ENCODE measurements at regions not wholly inside any gene's neighbourhood (a gene's known extent, or its start where the extent isn't known, plus 50 kb on each side); places are given as distances from the start of the nearest gene placed in this dataset.

- H3K9me1 ChIP-seq (ENCODE audit: control insufficient read depth, extremely low read depth, insufficient read depth, low read length) = no peaks in the 10 kb centered on the region
- H3K27ac ChIP-seq (ENCODE audit: control insufficient read depth, insufficient read depth, low read length) = no peak overlapping the region
- no peak overlapping the region for H3K4me3 ChIP-seq (ENCODE audit: control insufficient read depth in 2 of 3, extremely low read depth in 1 of 3, insufficient read depth in 2 of 3, low read depth in 1 of 3, low read length in 3 of 3)
- DNase-seq (ENCODE audit: low read depth, low spot score) (no peak), FAIRE-seq (no peak)
- H3K9ac ChIP-seq (ENCODE audit: control insufficient read depth, extremely low read depth, insufficient read depth, low read length) = no peak overlapping the region
- dilution Hi-C loops (cut with MboI; ENCODE audit: extremely low pct_ligation_motif_present, low sequenced_read_pairs) = no loop called here
- H3K27me3 ChIP-seq (ENCODE audit: control insufficient read depth, extremely low read depth, insufficient read depth, low read length) = peaks cover 16% of the 10 kb centered on the region
- H3K9me3 ChIP-seq (ENCODE audit: control insufficient read depth, low read depth, low read length) = no peaks in the 10 kb centered on the region
- H3K36me3 ChIP-seq (ENCODE audit: control insufficient read depth in 2 of 2, extremely low read depth in 1 of 2, insufficient read depth in 2 of 2, low read length in 2 of 2) = no peaks in the 10 kb centered on the region
- H3K4me1 ChIP-seq (ENCODE audit: control insufficient read depth, extremely low read depth, insufficient read depth, low read length) = no peaks in the 10 kb centered on the region
- no peak overlapping the region for H2AFZ ChIP-seq (ENCODE audit: control insufficient read depth, low read length)
- H4K20me1 ChIP-seq (ENCODE audit: control insufficient read depth, extremely low read depth, insufficient read depth, low read length) = no peaks in the 10 kb centered on the region
- no peaks in the 10 kb centered on the region for H3K79me2 ChIP-seq (ENCODE audit: control insufficient read depth, insufficient read depth, low read length)
- TF ChIP-seq CTCF (optimal IDR thresholded peaks at IDR 0.05 in 1 of 3, IDR thresholded peaks at IDR 0.05 in 1 of 3, conservative IDR thresholded peaks at IDR 0.05 in 1 of 3; ENCODE audit: extremely low read depth in 1 of 3, insufficient read depth in 2 of 3, low read length in 3 of 3) (no peak), EZH2 (IDR thresholded peaks at IDR 0.05; ENCODE audit: low read length) (no peak)
- H3K4me2 ChIP-seq (ENCODE audit: control insufficient read depth, extremely low read depth, insufficient read depth, low read depth, low read length) = no peak overlapping the region
These were observed 76.3 kb upstream of the ATP2B2 start for GRCh38 chr3:10581716-10582115.

GRCh38 chr3:10582733-10583132 is 77.3 kb upstream of the ATP2B2 start:
- H3K4me1 ChIP-seq (ENCODE audit: control insufficient read depth, extremely low read depth, insufficient read depth, low read length) = no peaks in the 10 kb centered on the region
- FAIRE-seq (no peak), DNase-seq (ENCODE audit: low read depth, low spot score) (no peak)
- TF ChIP-seq EZH2 (IDR thresholded peaks at IDR 0.05; ENCODE audit: low read length) (no peak), CTCF (optimal IDR thresholded peaks at IDR 0.05 in 1 of 3, IDR thresholded peaks at IDR 0.05 in 1 of 3, conservative IDR thresholded peaks at IDR 0.05 in 1 of 3; ENCODE audit: extremely low read depth in 1 of 3, insufficient read depth in 2 of 3, low read length in 3 of 3) (no peak)
- H4K20me1 ChIP-seq (ENCODE audit: control insufficient read depth, extremely low read depth, insufficient read depth, low read length) = no peaks in the 10 kb centered on the region
- no peak overlapping the region for H2AFZ ChIP-seq (ENCODE audit: control insufficient read depth, low read length)
- H3K79me2 ChIP-seq (ENCODE audit: control insufficient read depth, insufficient read depth, low read length) = no peaks in the 10 kb centered on the region
- no peak overlapping the region for H3K4me3 ChIP-seq (ENCODE audit: control insufficient read depth in 2 of 3, extremely low read depth in 1 of 3, insufficient read depth in 2 of 3, low read depth in 1 of 3, low read length in 3 of 3)
- dilution Hi-C loops (cut with MboI; ENCODE audit: extremely low pct_ligation_motif_present, low sequenced_read_pairs) = no loop called here
- peaks cover 11% of the 10 kb centered on the region for H3K27me3 ChIP-seq (ENCODE audit: control insufficient read depth, extremely low read depth, insufficient read depth, low read length)
- no peaks in the 10 kb centered on the region for H3K9me1 ChIP-seq (ENCODE audit: control insufficient read depth, extremely low read depth, insufficient read depth, low read length)
- no peak overlapping the region for H3K4me2 ChIP-seq (ENCODE audit: control insufficient read depth, extremely low read depth, insufficient read depth, low read depth, low read length)
- no peaks in the 10 kb centered on the region for H3K9me3 ChIP-seq (ENCODE audit: control insufficient read depth, low read depth, low read length)
- H3K9ac ChIP-seq (ENCODE audit: control insufficient read depth, extremely low read depth, insufficient read depth, low read length) = no peak overlapping the region
- no peaks in the 10 kb centered on the region for H3K36me3 ChIP-seq (ENCODE audit: control insufficient read depth in 2 of 2, extremely low read depth in 1 of 2, insufficient read depth in 2 of 2, low read length in 2 of 2)
- H3K27ac ChIP-seq (ENCODE audit: control insufficient read depth, insufficient read depth, low read length) = no peak overlapping the region

All from keratinocyte (primary cell).